ENCODE measurements at regions not wholly inside any gene's neighbourhood (a gene's known extent, or its start where the extent isn't known, plus 50 kb on each side); places are given as distances from the start of the nearest gene placed in this dataset.

GRCh38 chr6:101276066-101276465 lies 117.4 kb upstream of the GRIK2 start:
- no peak for DNase-seq (ENCODE audit: insufficient read length, low spot score, missing footprints)
- Histone ChIP-seq H3K4me3 (ENCODE audit: insufficient read depth, low read length) (no peak overlapping the region), H3K9me3 (ENCODE audit: low read depth, low read length) (no peaks in the 10 kb centered on the region), H2AFZ (ENCODE audit: low read length) (no peak overlapping the region), H3K36me3 (ENCODE audit: insufficient read depth, low read length) (no peaks in the 10 kb centered on the region), H3K4me2 (ENCODE audit: insufficient read depth, low read length) (no peak overlapping the region), H3K4me1 (ENCODE audit: insufficient read depth, low read length) (no peaks in the 10 kb centered on the region), H3K27ac (ENCODE audit: low read depth, low read length) (no peak overlapping the region), H3K79me2 (ENCODE audit: insufficient read depth, low read length) (no peaks in the 10 kb centered on the region), H3K27me3 (ENCODE audit: insufficient read depth, low read length) (no peaks in the 10 kb centered on the region), H4K20me1 (ENCODE audit: insufficient read depth, low read length) (no peaks in the 10 kb centered on the region)
- TF ChIP-seq CTCF (IDR thresholded peaks at IDR 0.05; ENCODE audit: extremely low read depth, low read depth, low read length) = no peak

- no peak for TF ChIP-seq CTCF (IDR thresholded peaks at IDR 0.05; ENCODE audit: extremely low read depth, low read depth, low read length)
- Histone ChIP-seq H3K27ac (ENCODE audit: low read depth, low read length) (no peak overlapping the region), H3K4me3 (ENCODE audit: insufficient read depth, low read length) (no peak overlapping the region), H3K36me3 (ENCODE audit: insufficient read depth, low read length) (no peaks in the 10 kb centered on the region), H4K20me1 (ENCODE audit: insufficient read depth, low read length) (no peaks in the 10 kb centered on the region), H3K4me1 (ENCODE audit: insufficient read depth, low read length) (no peaks in the 10 kb centered on the region), H3K9me3 (ENCODE audit: low read depth, low read length) (peaks cover 4% of the 10 kb centered on the region), H3K27me3 (ENCODE audit: insufficient read depth, low read length) (no peaks in the 10 kb centered on the region), H2AFZ (ENCODE audit: low read length) (no peak overlapping the region), H3K4me2 (ENCODE audit: insufficient read depth, low read length) (no peak overlapping the region), H3K79me2 (ENCODE audit: insufficient read depth, low read length) (no peaks in the 10 kb centered on the region)
- DNase-seq (ENCODE audit: insufficient read length, low spot score, missing footprints) = no peak
These were observed 114.1 kb upstream of the GRIK2 start for GRCh38 chr6:101279410-101279809.

- H4K20me1 ChIP-seq (ENCODE audit: insufficient read depth, low read length) = no peaks in the 10 kb centered on the region
- no peaks in the 10 kb centered on the region for H3K27me3 ChIP-seq (ENCODE audit: insufficient read depth, low read length)
- H3K4me1 ChIP-seq (ENCODE audit: insufficient read depth, low read length) = no peaks in the 10 kb centered on the region
- DNase-seq (ENCODE audit: insufficient read length, low spot score, missing footprints) = no peak
- H3K36me3 ChIP-seq (ENCODE audit: insufficient read depth, low read length) = no peaks in the 10 kb centered on the region
- TF ChIP-seq CTCF (IDR thresholded peaks at IDR 0.05; ENCODE audit: extremely low read depth, low read depth, low read length) = no peak
- no peak overlapping the region for H3K4me3 ChIP-seq (ENCODE audit: insufficient read depth, low read length)
- H2AFZ ChIP-seq (ENCODE audit: low read length) = no peak overlapping the region
- H3K4me2 ChIP-seq (ENCODE audit: insufficient read depth, low read length) = no peak overlapping the region
- H3K27ac ChIP-seq (ENCODE audit: low read depth, low read length) = no peak overlapping the region
- no peaks in the 10 kb centered on the region for H3K79me2 ChIP-seq (ENCODE audit: insufficient read depth, low read length)
- peaks cover 4% of the 10 kb centered on the region for H3K9me3 ChIP-seq (ENCODE audit: low read depth, low read length)
These were observed 112.2 kb upstream of the GRIK2 start for GRCh38 chr6:101281266-101281665.

- Histone ChIP-seq H3K4me1 (ENCODE audit: insufficient read depth, low read length) (no peaks in the 10 kb centered on the region), H3K27ac (ENCODE audit: low read depth, low read length) (no peak overlapping the region), H2AFZ (ENCODE audit: low read length) (no peak overlapping the region), H3K79me2 (ENCODE audit: insufficient read depth, low read length) (no peaks in the 10 kb centered on the region), H3K4me3 (ENCODE audit: insufficient read depth, low read length) (no peak overlapping the region), H4K20me1 (ENCODE audit: insufficient read depth, low read length) (no peaks in the 10 kb centered on the region), H3K36me3 (ENCODE audit: insufficient read depth, low read length) (no peaks in the 10 kb centered on the region), H3K27me3 (ENCODE audit: insufficient read depth, low read length) (no peaks in the 10 kb centered on the region), H3K9me3 (ENCODE audit: low read depth, low read length) (peaks cover 4% of the 10 kb centered on the region), H3K4me2 (ENCODE audit: insufficient read depth, low read length) (no peak overlapping the region)
- no peak for TF ChIP-seq CTCF (IDR thresholded peaks at IDR 0.05; ENCODE audit: extremely low read depth, low read depth, low read length)
- no peak for DNase-seq (ENCODE audit: insufficient read length, low spot score, missing footprints)
These were observed 109.4 kb upstream of the GRIK2 start for GRCh38 chr6:101284131-101284530.
